Esophagus squamous epithelium (tissue), 5 donors: ENCODE measurements at regions not wholly inside any gene's neighbourhood (a gene's known extent, or its start where the extent isn't known, plus 50 kb on each side); places are given as distances from the start of the nearest gene placed in this dataset.

ENCODE experiments used
- DNase-seq: peaks from one replicate; lab custom pipeline; 2025; lab: John Stamatoyannopoulos, UW
- H3K27ac ChIP-seq, 4 donors: fragments of 200-600 bp; sonication (generic); one replicate each; pipeline ENCODE4 v1.5.1; 2016 to 2019; ENCODE audit warnings: mild to moderate bottlenecking in 1 of 4
- H3K27me3 ChIP-seq, 4 donors: fragments of 200-600 bp; sonication (generic); 1 replicate in 3 of 4; 2 replicates in 1 of 4; pipeline versions ENCODE4 v1.5.1 to v1.6.0; 2017 to 2021; ENCODE audit warnings: antibody characterized with exemption in 1 of 4
- H3K36me3 ChIP-seq, 3 donors: fragments of 200-600 bp; sonication (generic); one replicate each; pipeline ENCODE4 v1.5.1; 2016 to 2019
- H3K4me1 ChIP-seq, 3 donors: fragments of 200-600 bp; sonication (generic); one replicate each; pipeline ENCODE4 v1.5.1; 2017 to 2019
- H3K4me3 ChIP-seq, 4 donors: fragments of 200-600 bp; sonication (generic); 1 replicate in 3 of 4; 2 replicates in 1 of 4; pipeline ENCODE4 v1.5.1; 2016 to 2019; ENCODE audit warnings: mild to moderate bottlenecking in 2 of 4, moderate library complexity in 1 of 4
- H3K9me3 ChIP-seq, 3 donors: fragments of 200-600 bp; sonication (generic); one replicate each; pipeline ENCODE4 v1.5.1; 2016 to 2019
- POLR2A ChIP-seq, 4 donors: fragments of 450-650 bp; IDR thresholded peaks; one replicate each; pipeline ENCODE4 v1.6.1; 2017; ENCODE audit warnings: antibody characterized with exemption in 4 of 4, mild to moderate bottlenecking in 4 of 4, moderate library complexity in 3 of 4
- WGBS, 2 donors: methylation state at CpG; one replicate each; pipeline ENCODE4 v1.1.5; 2018; 5-methylcytosine and 5-hydroxymethylcytosine counted together
- intact Hi-C: fragments of 100-400 bp; cut with DNase I; formaldehyde crosslinking; loops from one replicate; pipeline ENCODE4 v1.15.0; 2022
- TF ChIP-seq, protein P1 (sequence below), 6 experiments: fragments of 450-650 bp in 4 of 6; fragments of 200-600 bp in 2 of 6; sonication (generic) in 2 of 6; IDR thresholded peaks; one replicate each; pipeline ENCODE4 v1.5.1; 2016 to 2019; ENCODE audit warnings: antibody characterized with exemption in 6 of 6, mild to moderate bottlenecking in 4 of 6, moderate library complexity in 4 of 6
- donor health status: DM: yes; HTN: yes; CAD: no.

DNA sequence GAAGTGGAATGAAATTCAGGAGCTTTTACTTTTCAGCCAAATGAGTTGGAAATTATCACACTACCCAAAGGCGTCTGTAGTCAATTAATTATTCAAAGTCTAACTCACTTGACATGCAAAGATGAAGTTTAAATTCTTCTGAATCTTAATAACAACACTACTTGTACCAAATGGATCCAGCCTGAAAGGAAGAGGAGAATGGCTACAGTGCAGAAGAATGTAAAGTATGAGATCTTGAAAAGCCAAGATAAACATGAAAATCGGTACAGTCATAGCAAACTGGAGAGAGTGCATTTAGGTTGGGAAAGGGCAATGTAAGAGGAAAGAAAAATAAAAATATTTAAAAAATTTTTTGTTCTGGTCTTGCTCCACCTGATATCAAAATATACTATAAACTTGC, 195.5 kb downstream of the SIM1 start:
- TF ChIP-seq POLR2A (IDR thresholded peaks at IDR 0.05): no peak
- TF ChIP-seq, protein P1, sequence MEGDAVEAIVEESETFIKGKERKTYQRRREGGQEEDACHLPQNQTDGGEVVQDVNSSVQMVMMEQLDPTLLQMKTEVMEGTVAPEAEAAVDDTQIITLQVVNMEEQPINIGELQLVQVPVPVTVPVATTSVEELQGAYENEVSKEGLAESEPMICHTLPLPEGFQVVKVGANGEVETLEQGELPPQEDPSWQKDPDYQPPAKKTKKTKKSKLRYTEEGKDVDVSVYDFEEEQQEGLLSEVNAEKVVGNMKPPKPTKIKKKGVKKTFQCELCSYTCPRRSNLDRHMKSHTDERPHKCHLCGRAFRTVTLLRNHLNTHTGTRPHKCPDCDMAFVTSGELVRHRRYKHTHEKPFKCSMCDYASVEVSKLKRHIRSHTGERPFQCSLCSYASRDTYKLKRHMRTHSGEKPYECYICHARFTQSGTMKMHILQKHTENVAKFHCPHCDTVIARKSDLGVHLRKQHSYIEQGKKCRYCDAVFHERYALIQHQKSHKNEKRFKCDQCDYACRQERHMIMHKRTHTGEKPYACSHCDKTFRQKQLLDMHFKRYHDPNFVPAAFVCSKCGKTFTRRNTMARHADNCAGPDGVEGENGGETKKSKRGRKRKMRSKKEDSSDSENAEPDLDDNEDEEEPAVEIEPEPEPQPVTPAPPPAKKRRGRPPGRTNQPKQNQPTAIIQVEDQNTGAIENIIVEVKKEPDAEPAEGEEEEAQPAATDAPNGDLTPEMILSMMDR (IDR thresholded peaks at IDR 0.05): no peak
- intact Hi-C loops: no loop called here
- Histone ChIP-seq H3K27ac (no peak overlapping the region), H3K36me3 (no peaks in the 10 kb centered on the region), H3K27me3 (no peaks in the 10 kb centered on the region), H3K4me3 (no peak overlapping the region), H3K4me1 (no peaks in the 10 kb centered on the region), H3K9me3 (no peaks in the 10 kb centered on the region)
- no peak for DNase-seq
- WGBS, 2 donors: 19 to 44% methylated on average over 2 of the region's 2 CpGs

DNA sequence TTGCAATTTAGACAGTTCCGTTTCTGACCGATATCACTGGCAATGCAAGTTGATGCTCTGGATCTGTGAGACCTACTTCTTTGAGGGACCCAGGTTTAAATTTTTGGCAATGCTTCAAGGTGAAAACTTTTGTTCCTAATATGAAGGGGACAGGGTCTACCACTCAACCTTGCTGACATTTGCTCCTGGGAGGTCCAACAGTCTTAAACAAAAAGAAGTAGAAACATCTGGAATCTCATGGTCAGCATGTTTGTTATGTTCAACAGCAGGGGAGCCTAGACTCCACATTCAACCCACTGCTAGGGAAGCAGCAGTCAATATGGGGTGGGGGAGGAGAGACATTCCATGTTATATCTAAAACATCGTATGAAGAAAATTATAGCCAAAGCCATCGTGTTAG, 196.4 kb downstream of the SIM1 start:
- Histone ChIP-seq H3K27ac (no peak overlapping the region), H3K9me3 (no peaks in the 10 kb centered on the region), H3K4me1 (no peaks in the 10 kb centered on the region), H3K27me3 (no peaks in the 10 kb centered on the region), H3K36me3 (no peaks in the 10 kb centered on the region), H3K4me3 (no peak overlapping the region)
- no peak for DNase-seq
- intact Hi-C loops: no loop called here
- no peak for TF ChIP-seq POLR2A (IDR thresholded peaks at IDR 0.05)
- TF ChIP-seq, protein P1 (IDR thresholded peaks at IDR 0.05): no peak
- WGBS, 2 donors: 92% methylated on average over 4 of the region's 4 CpGs

DNA sequence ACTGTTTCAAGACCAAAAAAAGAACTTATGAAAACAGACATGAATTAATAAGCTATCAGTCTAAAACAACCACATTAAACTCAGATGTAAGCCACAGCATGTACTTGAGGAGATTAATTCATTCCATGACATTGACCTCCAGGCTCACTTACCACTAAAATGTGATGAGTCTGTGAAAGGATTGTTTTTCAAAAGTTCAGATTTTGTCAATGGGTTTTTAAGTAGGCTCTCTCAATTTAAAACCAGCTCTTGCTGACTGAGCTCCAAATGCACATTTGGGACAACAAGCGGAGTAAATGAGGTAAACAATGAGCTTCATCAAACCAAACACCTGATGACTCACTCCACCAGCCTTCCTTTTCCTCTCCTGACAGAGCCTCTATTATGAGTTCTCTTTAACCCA, 197.0 kb downstream of the SIM1 start:
- no peak for DNase-seq
- H3K27ac ChIP-seq: no peak overlapping the region
- H3K36me3 ChIP-seq: no peaks in the 10 kb centered on the region
- WGBS, 2 donors: 79 to 80% methylated on average over 1 of the region's 1 CpG
- TF ChIP-seq, protein P1 (IDR thresholded peaks at IDR 0.05): no peak
- TF ChIP-seq POLR2A (IDR thresholded peaks at IDR 0.05): no peak
- no peaks in the 10 kb centered on the region for H3K4me1 ChIP-seq
- no peaks in the 10 kb centered on the region for H3K27me3 ChIP-seq
- no peaks in the 10 kb centered on the region for H3K9me3 ChIP-seq
- no peak overlapping the region for H3K4me3 ChIP-seq
- intact Hi-C loops: no loop called here

DNA sequence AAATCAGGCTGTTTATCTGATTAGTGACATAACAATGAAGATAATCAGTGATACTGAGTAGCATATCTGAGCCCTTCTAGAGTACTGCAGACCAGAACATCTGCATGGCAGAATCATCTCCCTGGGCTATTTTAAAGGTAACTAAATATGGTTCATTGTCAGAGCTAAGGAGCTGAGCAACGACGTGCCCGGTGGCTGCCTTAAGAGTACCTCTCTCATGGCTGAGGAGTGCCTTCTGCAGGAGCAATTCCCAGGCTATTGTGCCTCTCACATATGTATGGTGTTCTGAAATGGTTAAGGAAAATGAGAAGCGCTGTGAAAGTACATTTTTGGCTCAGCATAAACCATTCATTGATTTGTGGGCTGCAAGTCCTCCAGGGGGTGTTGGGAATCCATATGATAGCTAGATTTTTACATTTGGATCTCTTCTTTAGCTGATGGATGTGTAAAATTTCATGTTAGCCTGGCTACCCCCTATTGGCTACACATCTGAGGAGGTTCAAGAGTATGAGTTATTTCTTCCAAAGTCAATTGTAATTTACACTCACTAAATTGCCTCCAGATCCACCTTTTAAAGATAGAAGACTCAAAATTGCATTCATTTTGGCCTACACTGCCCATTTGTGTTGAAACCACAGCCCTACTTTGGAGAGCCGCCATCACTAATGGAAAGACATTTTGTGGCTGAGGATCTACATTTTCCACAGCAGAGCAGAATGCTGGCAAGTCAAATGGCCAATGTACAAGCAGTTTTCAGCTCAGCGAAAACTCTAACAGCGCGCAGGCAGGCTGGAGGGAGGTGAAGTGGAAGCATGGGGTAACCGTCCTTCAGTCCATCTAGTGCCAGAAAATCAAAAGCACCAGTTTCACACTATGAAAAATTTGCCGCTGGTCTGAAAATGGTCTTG, 198.0 kb downstream of the SIM1 start:
- Histone ChIP-seq H3K27me3 (no peaks in the 10 kb centered on the region), H3K27ac (no peak overlapping the region), H3K36me3 (no peaks in the 10 kb centered on the region), H3K9me3 (no peaks in the 10 kb centered on the region), H3K4me1 (no peaks in the 10 kb centered on the region), H3K4me3 (no peak overlapping the region)
- 77 to 80% methylated on average over 10 of the region's 10 CpGs for WGBS, 2 donors
- no peak for DNase-seq
- intact Hi-C loops: no loop called here
- TF ChIP-seq, protein P1 (IDR thresholded peaks at IDR 0.05): no peak
- TF ChIP-seq POLR2A (IDR thresholded peaks at IDR 0.05): no peak

DNA sequence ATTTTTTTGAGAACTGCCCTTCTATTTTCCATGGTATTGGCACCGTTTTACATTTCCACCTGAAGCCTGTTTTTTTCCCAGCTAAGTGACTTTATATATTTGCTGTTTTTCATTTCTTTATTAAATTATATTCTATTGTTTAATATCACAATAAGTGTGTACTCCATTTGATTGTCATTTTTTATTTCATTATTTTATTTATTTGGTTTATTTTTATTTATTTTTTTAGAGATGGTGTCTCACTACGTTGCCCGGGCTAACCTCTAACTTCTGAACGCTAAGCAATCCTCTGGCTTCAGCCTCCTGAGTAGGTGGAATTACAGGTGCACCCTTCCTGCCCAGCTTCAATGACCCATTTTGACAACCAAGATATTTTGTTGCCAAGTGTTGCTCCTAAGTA, 202.6 kb downstream of the SIM1 start:
- Histone ChIP-seq H3K4me1 (no peaks in the 10 kb centered on the region), H3K4me3 (no peak overlapping the region), H3K9me3 (no peaks in the 10 kb centered on the region), H3K27me3 (no peaks in the 10 kb centered on the region), H3K36me3 (no peaks in the 10 kb centered on the region), H3K27ac (no peak overlapping the region)
- 77 to 86% methylated on average over 4 of the region's 4 CpGs for WGBS, 2 donors
- no peak for DNase-seq
- intact Hi-C loops: no loop called here
- TF ChIP-seq POLR2A (IDR thresholded peaks at IDR 0.05): no peak
- TF ChIP-seq, protein P1 (IDR thresholded peaks at IDR 0.05): no peak
